GM10248 (cell line): ENCODE measurements at regions not wholly inside any gene's neighbourhood (a gene's known extent, or its start where the extent isn't known, plus 50 kb on each side); places are given as distances from the start of the nearest gene placed in this dataset.

Source experiments
- CTCF ChIA-PET: fragments of 300-600 bp; sonication (Branson Sonifier 250); formaldehyde crosslinking; extraction: SDS; loops from one replicate; lab custom pipeline; 2021; ENCODE audit warnings: antibody characterized with exemption; lab: Yijun Ruan, JAX
- POLR2A ChIA-PET: fragments of 350-650 bp; sonication (Branson Sonifier 250); formaldehyde crosslinking; extraction: SDS; loops from one replicate; lab custom pipeline; 2020; ENCODE audit warnings: antibody characterized with exemption; lab: Yijun Ruan, JAX
- DNase-seq: peaks from one replicate; pipeline ENCODE4 v3.0.0; 2012; ENCODE audit errors: extremely low spot score
- CTCF ChIP-seq: IDR thresholded peaks from 2 replicates; pipeline ENCODE4 v1.5.1; 2012; ENCODE audit warnings: mild to moderate bottlenecking, low read depth; ENCODE audit errors: extremely low read depth, missing control alignments, control extremely low read depth

DNA sequence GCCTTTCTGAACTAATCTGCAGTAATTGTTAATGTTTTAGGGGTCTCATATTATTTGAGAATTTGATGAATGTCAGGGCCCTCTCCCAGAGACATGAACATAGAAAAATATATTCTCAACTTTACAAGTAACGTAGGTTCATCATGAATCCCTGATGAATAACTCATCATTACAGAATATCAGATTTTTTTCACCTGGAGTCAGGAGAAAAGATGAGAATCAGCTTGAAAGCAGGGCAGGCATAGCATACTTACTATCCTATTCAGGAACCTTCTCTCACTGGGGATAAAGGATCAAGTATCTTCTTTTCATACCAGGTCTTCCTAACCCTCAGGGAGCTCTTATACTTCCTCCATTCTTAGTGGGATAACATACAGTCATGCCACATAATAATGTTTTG is 552.6 kb upstream of the TBL1XR1 start:
- DNase-seq, result no peak
- CTCF ChIA-PET, result interaction anchor here (1.0 to 1.8 kb wide), 4 partner anchors 10 to 33 kb away, joined by 3 to 5 read pairs (median 4); no protein-coding TSS in a partner anchor
- POLR2A ChIA-PET, result no interaction called here
- no peak for TF ChIP-seq CTCF

GRCh38 chr3:177750436-177750835 is 553.2 kb upstream of the TBL1XR1 start:
- ChIA-PET CTCF (interaction anchor here (1.0 to 1.8 kb wide), 5 partner anchors 10 to 32 kb away, joined by 3 to 7 read pairs (median 5); no protein-coding TSS in a partner anchor), POLR2A (no interaction called here)
- TF ChIP-seq CTCF, result no peak
- DNase-seq, result no peak

- no peak for DNase-seq
- TF ChIP-seq CTCF, result no peak
- CTCF ChIA-PET, result interaction anchor here (0.7 to 1.4 kb wide), 4 partner anchors 12 to 879 kb away, joined by 3 to 7 read pairs (median 4); no protein-coding TSS in a partner anchor
- POLR2A ChIA-PET, result no interaction called here
Measured at GRCh38 chr3:177751770-177752169, 554.5 kb upstream of the TBL1XR1 start.

DNA sequence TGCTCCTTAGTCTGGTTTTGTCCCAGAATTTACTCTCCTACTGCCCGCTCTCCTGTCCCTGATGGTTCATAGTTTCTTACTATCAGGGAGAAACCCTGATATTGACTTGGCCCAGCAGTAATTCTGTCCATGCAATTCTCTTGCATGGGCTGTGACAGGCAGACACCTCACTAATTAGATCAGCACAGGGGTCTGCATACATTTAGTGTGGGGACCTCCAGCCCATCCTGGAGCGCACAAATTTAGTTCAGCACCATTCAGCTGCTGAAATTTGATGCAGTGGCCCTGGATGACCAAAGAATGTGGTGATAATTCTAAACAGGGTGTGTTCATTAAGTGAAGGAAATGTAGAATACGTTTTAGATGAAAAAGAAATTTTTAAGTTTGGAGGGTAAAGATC is 555.5 kb upstream of the TBL1XR1 start:
- ChIA-PET POLR2A (no interaction called here), CTCF (no interaction called here)
- no peak for TF ChIP-seq CTCF
- DNase-seq, result no peak

- no peak for DNase-seq
- TF ChIP-seq CTCF, result no peak
- CTCF ChIA-PET, result interaction anchor here (0.7 to 1.1 kb wide), 2 partner anchors 10 to 31 kb away, joined by 3 read pairs; no protein-coding TSS in a partner anchor
- POLR2A ChIA-PET, result no interaction called here
Measured at GRCh38 chr3:177753451-177754155, 556.3 kb upstream of the TBL1XR1 start.

DNA sequence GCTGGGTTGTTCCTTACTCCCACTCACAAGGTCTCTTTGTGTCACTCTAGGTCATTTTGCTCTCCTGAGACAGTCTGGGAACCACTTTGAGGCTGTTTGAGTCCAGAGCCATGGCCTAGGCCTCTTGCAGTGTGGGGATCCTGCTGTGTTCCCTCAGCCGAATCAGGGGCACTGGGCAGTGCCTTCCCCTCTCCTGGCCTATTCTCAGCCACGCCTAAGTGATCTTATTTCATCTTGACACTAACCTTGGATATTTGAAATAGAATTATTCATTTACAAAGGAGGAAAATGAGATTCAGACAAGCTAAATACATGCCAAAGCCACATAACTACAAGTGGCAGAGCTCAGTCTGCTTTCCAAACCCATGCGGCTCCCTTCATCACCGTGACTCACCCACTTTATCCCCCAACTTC is 557.2 kb upstream of the TBL1XR1 start:
- no peak for DNase-seq
- ChIA-PET POLR2A (no interaction called here), CTCF (interaction anchor here (0.7 to 1.1 kb wide), 2 partner anchors 9 to 31 kb away, joined by 3 read pairs; no protein-coding TSS in a partner anchor)
- no peak for TF ChIP-seq CTCF
